ENCODE measurements at regions not wholly inside any gene's neighbourhood (a gene's known extent, or its start where the extent isn't known, plus 50 kb on each side); places are given as distances from the start of the nearest gene placed in this dataset.

DNA sequence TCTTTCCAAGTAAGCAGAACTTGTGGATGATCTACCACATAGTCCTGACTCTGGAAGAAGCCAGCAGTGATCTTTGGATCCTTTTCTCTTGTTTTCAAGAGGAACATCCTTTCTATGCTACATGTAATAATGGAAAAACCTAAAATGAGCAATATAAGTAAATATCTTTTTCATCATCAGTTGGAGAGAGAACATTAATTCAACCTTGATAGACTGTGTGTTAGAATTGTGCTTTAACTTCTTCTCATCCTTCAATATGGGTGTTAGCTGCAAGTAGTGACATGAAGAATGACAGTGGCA is 65.6 kb upstream of the IFNGR1 start:
- no peak overlapping the region for H2BK15ac ChIP-seq (ENCODE audit: low read length)
- no peaks in the 10 kb centered on the region for H4K20me1 ChIP-seq (replicated peaks in 1 of 2; ENCODE audit: control insufficient read depth in 1 of 2, insufficient read depth in 2 of 2, low read length in 2 of 2)
- H3K4me2 ChIP-seq (ENCODE audit: insufficient read depth in 1 of 2, low read depth in 2 of 2, low read length in 2 of 2) = no peak overlapping the region
- FAIRE-seq = no peak
- no peak overlapping the region for H2BK120ac ChIP-seq (replicated peaks; ENCODE audit: low read depth, low read length)
- no peaks in the 10 kb centered on the region for H3K4me1 ChIP-seq (replicated peaks in 1 of 4; ENCODE audit: control insufficient read depth in 3 of 4, insufficient read depth in 4 of 4, low read length in 3 of 4)
- no peaks in the 10 kb centered on the region for H3K9me3 ChIP-seq (ENCODE audit: insufficient read depth in 2 of 2, low read depth in 1 of 2, low read length in 1 of 2)
- no peak overlapping the region for H3K18ac ChIP-seq (ENCODE audit: extremely low read depth, low read length)
- no peak overlapping the region for H2AFZ ChIP-seq (ENCODE audit: low read length)
- no peak overlapping the region for H4K5ac ChIP-seq (ENCODE audit: insufficient read length, low read depth, low read length)
- H3K14ac ChIP-seq (ENCODE audit: insufficient read length) = no peak overlapping the region
- no peak overlapping the region for H3K23ac ChIP-seq (ENCODE audit: insufficient read length)
- H3K23me2 ChIP-seq (ENCODE audit: low read depth, low read length) = no peaks in the 10 kb centered on the region
- H3K79me1 ChIP-seq (ENCODE audit: low read depth, low read length) = no peaks in the 10 kb centered on the region
- peaks cover 0 to 2% (median 0%) of the 10 kb centered on the region in 4 experiments; a peak in 1 of 7 replicates for H3K27me3 ChIP-seq (replicated peaks in 1 of 4; ENCODE audit: control insufficient read depth in 3 of 4, extremely low read depth in 1 of 4, insufficient read depth in 3 of 4, low read length in 3 of 4)
- ChIA-PET CTCF (ENCODE audit: partially characterized antibody) (interaction anchor here (1.2 to 1.5 kb wide), 4 partner anchors 8 to 304 kb away, joined by 4 read pairs; no protein-coding TSS in a partner anchor), POLR2A (ENCODE audit: partially characterized antibody) (no interaction called here)
- H3K4ac ChIP-seq (replicated peaks; ENCODE audit: insufficient read length, low read depth, low read length) = no peak overlapping the region
- no peak overlapping the region for H4K8ac ChIP-seq (ENCODE audit: extremely low read depth, insufficient read depth, low read length)
- H2BK12ac ChIP-seq (ENCODE audit: low read depth, low read length) = no peak overlapping the region
- no peak overlapping the region for H3K9ac ChIP-seq (replicated peaks in 1 of 4; ENCODE audit: extremely low read depth in 1 of 4, low read depth in 3 of 4, low read length in 3 of 4)
- no peak overlapping the region for H2BK20ac ChIP-seq (ENCODE audit: low read length)
- H3K79me2 ChIP-seq (ENCODE audit: control insufficient read depth in 1 of 2, insufficient read depth in 2 of 2, low read length in 2 of 2) = no peaks in the 10 kb centered on the region
- H2AK5ac ChIP-seq (ENCODE audit: low read depth, low read length) = no peak overlapping the region
- H2BK5ac ChIP-seq (ENCODE audit: low read depth, low read length) = no peak overlapping the region
- no peak overlapping the region for H3K27ac ChIP-seq (ENCODE audit: low read depth, low read length)
- no peak overlapping the region for H3K4me3 ChIP-seq (ENCODE audit: extremely low read depth in 1 of 4, insufficient read depth in 2 of 4, low read depth in 3 of 4, low read length in 4 of 4)
- DNase-seq (ENCODE audit: low read depth in 1 of 2, low spot score in 2 of 2) = no peak
- H3K36me3 ChIP-seq (ENCODE audit: control insufficient read depth in 2 of 4, insufficient read depth in 4 of 4, low read length in 3 of 4) = no peaks in the 10 kb centered on the region
- no peak overlapping the region for H3K56ac ChIP-seq (replicated peaks; ENCODE audit: insufficient read length, low read depth, low read length)
- no peak overlapping the region for H4K91ac ChIP-seq (replicated peaks; ENCODE audit: insufficient read length, low read length)
- no peak for TF ChIP-seq TAF7 (optimal IDR thresholded peaks at IDR 0.05; ENCODE audit: borderline replicate concordance, low read depth, low read length)
- no peak for TF ChIP-seq JUND (IDR thresholded peaks at IDR 0.05; ENCODE audit: low read length)
- no peak for TF ChIP-seq POLR2AphosphoS5 (IDR thresholded peaks at IDR 0.05; ENCODE audit: low read depth, low read length)
- no peak for TF ChIP-seq GTF2F1 (IDR thresholded peaks at IDR 0.05; ENCODE audit: borderline replicate concordance, low read depth, low read length)
- TF ChIP-seq MAX (IDR thresholded peaks at IDR 0.05) = no peak
- no peak for TF ChIP-seq YY1 (IDR thresholded peaks at IDR 0.05; ENCODE audit: low read depth, low read length)
- no peak for TF ChIP-seq SP1 (IDR thresholded peaks at IDR 0.05; ENCODE audit: low read depth, low read length)
- no peak for TF ChIP-seq JUN (IDR thresholded peaks at IDR 0.05; ENCODE audit: low read depth, low read length)
- no peak for TF ChIP-seq FOSL1 (IDR thresholded peaks at IDR 0.05; ENCODE audit: insufficient read depth, low read depth, low read length)
- no peak for TF ChIP-seq BRCA1 (IDR thresholded peaks at IDR 0.05; ENCODE audit: low read depth, low read length)
- TF ChIP-seq SP4 (IDR thresholded peaks at IDR 0.05; ENCODE audit: low read length) = no peak
- no peak for TF ChIP-seq SP2 (IDR thresholded peaks at IDR 0.05; ENCODE audit: low read length)
- TF ChIP-seq CBX5 (IDR thresholded peaks at IDR 0.05; ENCODE audit: low read depth, low read length) = no peak
- TF ChIP-seq CREB1 (IDR thresholded peaks at IDR 0.05) = no peak
- TF ChIP-seq RFX5 (IDR thresholded peaks at IDR 0.05; ENCODE audit: borderline replicate concordance, low read depth, low read length) = no peak
- no peak for TF ChIP-seq GABPA (IDR thresholded peaks at IDR 0.05; ENCODE audit: borderline replicate concordance, insufficient read depth, low read length)
- TF ChIP-seq, protein P1, sequence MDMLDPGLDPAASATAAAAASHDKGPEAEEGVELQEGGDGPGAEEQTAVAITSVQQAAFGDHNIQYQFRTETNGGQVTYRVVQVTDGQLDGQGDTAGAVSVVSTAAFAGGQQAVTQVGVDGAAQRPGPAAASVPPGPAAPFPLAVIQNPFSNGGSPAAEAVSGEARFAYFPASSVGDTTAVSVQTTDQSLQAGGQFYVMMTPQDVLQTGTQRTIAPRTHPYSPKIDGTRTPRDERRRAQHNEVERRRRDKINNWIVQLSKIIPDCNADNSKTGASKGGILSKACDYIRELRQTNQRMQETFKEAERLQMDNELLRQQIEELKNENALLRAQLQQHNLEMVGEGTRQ (IDR thresholded peaks at IDR 0.05; ENCODE audit: low read length) = no peak

All from H1 (cell line).